ENCODE measurements at regions not wholly inside any gene's neighbourhood (a gene's known extent, or its start where the extent isn't known, plus 50 kb on each side); places are given as distances from the start of the nearest gene placed in this dataset.

DNA sequence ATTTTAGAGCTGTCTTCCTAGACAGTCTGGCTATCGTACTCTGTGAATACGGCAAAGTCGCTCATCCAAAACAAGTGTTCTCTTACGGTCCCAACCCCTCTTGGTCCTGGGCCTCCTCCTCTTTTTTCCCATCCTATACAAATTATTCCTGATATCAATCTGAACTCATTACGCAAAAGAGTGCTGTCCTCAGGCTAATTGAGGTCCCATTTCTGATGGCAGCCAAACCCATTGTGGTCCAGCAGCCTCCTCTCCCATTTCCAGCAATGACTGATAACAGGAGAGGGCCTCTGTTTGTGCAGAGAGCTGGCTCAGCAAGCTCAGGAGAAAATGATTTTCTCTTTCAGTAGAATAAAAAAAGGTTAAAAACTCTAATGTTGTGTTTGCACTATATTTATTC, 203.4 kb upstream of the GHITM start:
- no peaks in the 10 kb centered on the region for H3K27me3 ChIP-seq (ENCODE audit: insufficient read depth, low read depth)
- H4K20me1 ChIP-seq (ENCODE audit: insufficient read depth), result no peaks in the 10 kb centered on the region
- no peak overlapping the region for H3K27ac ChIP-seq
- no peak overlapping the region for H2AFZ ChIP-seq (ENCODE audit: low read depth)
- no peak overlapping the region for H3K9ac ChIP-seq
- H3K4me2 ChIP-seq, result no peak overlapping the region
- TF ChIP-seq, protein P1, sequence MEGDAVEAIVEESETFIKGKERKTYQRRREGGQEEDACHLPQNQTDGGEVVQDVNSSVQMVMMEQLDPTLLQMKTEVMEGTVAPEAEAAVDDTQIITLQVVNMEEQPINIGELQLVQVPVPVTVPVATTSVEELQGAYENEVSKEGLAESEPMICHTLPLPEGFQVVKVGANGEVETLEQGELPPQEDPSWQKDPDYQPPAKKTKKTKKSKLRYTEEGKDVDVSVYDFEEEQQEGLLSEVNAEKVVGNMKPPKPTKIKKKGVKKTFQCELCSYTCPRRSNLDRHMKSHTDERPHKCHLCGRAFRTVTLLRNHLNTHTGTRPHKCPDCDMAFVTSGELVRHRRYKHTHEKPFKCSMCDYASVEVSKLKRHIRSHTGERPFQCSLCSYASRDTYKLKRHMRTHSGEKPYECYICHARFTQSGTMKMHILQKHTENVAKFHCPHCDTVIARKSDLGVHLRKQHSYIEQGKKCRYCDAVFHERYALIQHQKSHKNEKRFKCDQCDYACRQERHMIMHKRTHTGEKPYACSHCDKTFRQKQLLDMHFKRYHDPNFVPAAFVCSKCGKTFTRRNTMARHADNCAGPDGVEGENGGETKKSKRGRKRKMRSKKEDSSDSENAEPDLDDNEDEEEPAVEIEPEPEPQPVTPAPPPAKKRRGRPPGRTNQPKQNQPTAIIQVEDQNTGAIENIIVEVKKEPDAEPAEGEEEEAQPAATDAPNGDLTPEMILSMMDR (conservative IDR thresholded peaks at IDR 0.05; ENCODE audit: low read depth, low read length), result no peak
- H3K79me2 ChIP-seq (ENCODE audit: insufficient read depth, low read depth), result no peaks in the 10 kb centered on the region
- H3K4me1 ChIP-seq (ENCODE audit: low read depth, poor library complexity, severe bottlenecking), result no peaks in the 10 kb centered on the region
- no peaks in the 10 kb centered on the region for H3K36me3 ChIP-seq (ENCODE audit: insufficient read depth)
- no peak overlapping the region for H3K4me3 ChIP-seq (IDR thresholded peaks at IDR 0.05; ENCODE audit: insufficient read depth, low read depth, low read length)

DNA sequence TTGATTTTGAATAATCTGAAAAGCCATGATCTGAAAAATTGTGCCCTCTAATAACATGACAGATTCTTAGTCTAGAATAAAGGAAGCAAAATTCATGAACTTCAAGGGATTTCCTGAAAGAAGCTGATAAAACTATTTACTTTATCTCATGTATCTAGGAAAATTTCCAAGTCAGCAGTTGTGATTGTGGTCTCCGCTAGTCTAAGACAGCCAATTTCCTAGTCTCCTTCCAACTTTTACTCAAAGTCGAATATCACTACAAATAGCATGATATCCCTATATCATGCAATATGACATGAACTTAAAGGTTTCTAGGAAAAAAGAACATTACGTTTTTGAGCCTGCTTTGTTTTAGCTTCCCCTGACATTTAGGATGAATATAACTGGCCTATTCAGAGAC, 202.1 kb upstream of the GHITM start:
- Histone ChIP-seq H3K79me2 (ENCODE audit: insufficient read depth, low read depth) (no peaks in the 10 kb centered on the region), H3K4me2 (no peak overlapping the region), H3K27me3 (ENCODE audit: insufficient read depth, low read depth) (no peaks in the 10 kb centered on the region), H2AFZ (ENCODE audit: low read depth) (no peak overlapping the region), H3K4me3 (IDR thresholded peaks at IDR 0.05; ENCODE audit: insufficient read depth, low read depth, low read length) (no peak overlapping the region), H4K20me1 (ENCODE audit: insufficient read depth) (no peaks in the 10 kb centered on the region), H3K36me3 (ENCODE audit: insufficient read depth) (no peaks in the 10 kb centered on the region), H3K4me1 (ENCODE audit: low read depth, poor library complexity, severe bottlenecking) (no peaks in the 10 kb centered on the region), H3K27ac (no peak overlapping the region), H3K9ac (no peak overlapping the region)
- TF ChIP-seq, protein P1 (conservative IDR thresholded peaks at IDR 0.05; ENCODE audit: low read depth, low read length), result no peak

DNA sequence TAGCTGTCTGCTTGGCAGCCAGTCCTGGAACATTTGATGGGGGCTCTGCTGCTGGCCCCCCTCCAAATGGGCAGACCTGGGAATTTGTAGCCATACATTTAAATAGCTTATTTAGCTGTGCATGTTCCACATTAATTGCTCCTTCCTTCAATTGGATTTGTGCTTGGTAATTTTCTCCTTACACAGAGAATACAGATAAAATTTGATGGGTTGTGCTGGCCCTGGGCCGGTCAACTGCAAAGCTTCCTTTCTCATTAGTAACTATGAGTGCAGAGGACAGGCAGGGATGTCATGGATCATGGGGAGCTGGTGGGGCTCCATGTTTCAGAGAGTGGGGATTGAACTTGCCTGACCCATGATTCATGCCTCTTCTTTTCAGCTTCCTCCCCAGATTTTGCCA, 201.5 kb upstream of the GHITM start:
- Histone ChIP-seq H2AFZ (ENCODE audit: low read depth) (no peak overlapping the region), H3K27me3 (ENCODE audit: insufficient read depth, low read depth) (no peaks in the 10 kb centered on the region), H3K27ac (no peak overlapping the region), H3K4me3 (IDR thresholded peaks at IDR 0.05; ENCODE audit: insufficient read depth, low read depth, low read length) (no peak overlapping the region), H3K4me2 (no peak overlapping the region), H3K79me2 (ENCODE audit: insufficient read depth, low read depth) (no peaks in the 10 kb centered on the region), H3K9ac (no peak overlapping the region), H4K20me1 (ENCODE audit: insufficient read depth) (no peaks in the 10 kb centered on the region), H3K36me3 (ENCODE audit: insufficient read depth) (no peaks in the 10 kb centered on the region), H3K4me1 (ENCODE audit: low read depth, poor library complexity, severe bottlenecking) (no peaks in the 10 kb centered on the region)
- TF ChIP-seq, protein P1 (conservative IDR thresholded peaks at IDR 0.05; ENCODE audit: low read depth, low read length), result no peak

DNA sequence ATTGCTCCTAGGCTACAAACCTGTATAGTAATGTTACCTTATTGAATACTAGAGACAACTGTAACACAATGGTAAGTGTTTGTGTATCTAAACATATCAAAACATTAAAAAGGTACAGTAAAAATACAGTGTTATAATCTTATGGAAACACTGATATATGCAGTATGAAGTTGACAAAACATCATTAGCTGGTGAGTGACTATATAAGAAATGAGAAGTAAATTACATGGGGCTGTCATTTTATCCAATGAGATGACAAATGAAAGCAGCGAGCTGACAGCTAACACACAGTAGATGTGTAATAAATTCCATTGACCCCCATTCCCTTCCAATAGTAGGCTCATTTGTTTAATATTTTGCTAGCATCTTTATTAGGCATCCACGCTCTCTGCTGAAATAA, 198.1 kb upstream of the GHITM start:
- Histone ChIP-seq H3K4me1 (ENCODE audit: low read depth, poor library complexity, severe bottlenecking) (no peaks in the 10 kb centered on the region), H3K9ac (no peak overlapping the region), H3K4me2 (no peak overlapping the region), H3K36me3 (ENCODE audit: insufficient read depth) (no peaks in the 10 kb centered on the region), H3K27ac (no peak overlapping the region), H3K4me3 (IDR thresholded peaks at IDR 0.05; ENCODE audit: insufficient read depth, low read depth, low read length) (no peak overlapping the region), H3K27me3 (ENCODE audit: insufficient read depth, low read depth) (no peaks in the 10 kb centered on the region), H4K20me1 (ENCODE audit: insufficient read depth) (no peaks in the 10 kb centered on the region), H2AFZ (ENCODE audit: low read depth) (no peak overlapping the region), H3K79me2 (ENCODE audit: insufficient read depth, low read depth) (no peaks in the 10 kb centered on the region)
- TF ChIP-seq, protein P1 (conservative IDR thresholded peaks at IDR 0.05; ENCODE audit: low read depth, low read length), result no peak

DNA sequence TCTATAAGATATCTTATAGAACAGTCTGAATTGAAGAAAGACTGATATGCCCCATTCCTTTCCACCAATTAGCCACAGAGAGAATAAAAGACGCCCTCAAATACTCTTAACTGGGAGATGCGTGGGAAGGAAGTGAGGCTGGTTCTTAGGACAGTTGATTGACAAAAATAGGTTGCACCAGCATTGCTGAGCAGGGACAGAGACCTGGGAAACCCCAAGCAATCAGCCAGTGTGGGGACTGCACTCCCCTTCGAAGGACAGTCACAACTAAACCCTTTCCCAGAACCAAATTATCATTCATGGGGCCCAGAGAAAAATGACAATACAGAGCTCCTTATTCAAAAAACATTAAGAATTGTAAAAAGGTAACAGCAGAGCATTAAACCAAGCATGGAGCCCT, 196.9 kb upstream of the GHITM start:
- H4K20me1 ChIP-seq (ENCODE audit: insufficient read depth), result no peaks in the 10 kb centered on the region
- no peak overlapping the region for H3K27ac ChIP-seq
- H3K36me3 ChIP-seq (ENCODE audit: insufficient read depth), result no peaks in the 10 kb centered on the region
- no peaks in the 10 kb centered on the region for H3K79me2 ChIP-seq (ENCODE audit: insufficient read depth, low read depth)
- no peak overlapping the region for H3K4me2 ChIP-seq
- TF ChIP-seq, protein P1 (conservative IDR thresholded peaks at IDR 0.05; ENCODE audit: low read depth, low read length), result no peak
- H3K9ac ChIP-seq, result no peak overlapping the region
- H2AFZ ChIP-seq (ENCODE audit: low read depth), result no peak overlapping the region
- H3K4me3 ChIP-seq (IDR thresholded peaks at IDR 0.05; ENCODE audit: insufficient read depth, low read depth, low read length), result no peak overlapping the region
- no peaks in the 10 kb centered on the region for H3K27me3 ChIP-seq (ENCODE audit: insufficient read depth, low read depth)
- H3K4me1 ChIP-seq (ENCODE audit: low read depth, poor library complexity, severe bottlenecking), result no peaks in the 10 kb centered on the region

Data from KMS-11 (cell line).